Stimulated activated CD4-positive, alpha-beta T cell treated with anti-CD3 and anti-CD28 coated beads, Interleukin-2, amount 100 ng/mL, for 24 hours (primary cell): ENCODE measurements at regions not wholly inside any gene's neighbourhood (a gene's known extent, or its start where the extent isn't known, plus 50 kb on each side); places are given as distances from the start of the nearest gene placed in this dataset.

Experiments used
- DNase-seq, 2 donors: peaks; one replicate each; pipeline ENCODE4 v3.0.0-alpha.2; 2020

DNA sequence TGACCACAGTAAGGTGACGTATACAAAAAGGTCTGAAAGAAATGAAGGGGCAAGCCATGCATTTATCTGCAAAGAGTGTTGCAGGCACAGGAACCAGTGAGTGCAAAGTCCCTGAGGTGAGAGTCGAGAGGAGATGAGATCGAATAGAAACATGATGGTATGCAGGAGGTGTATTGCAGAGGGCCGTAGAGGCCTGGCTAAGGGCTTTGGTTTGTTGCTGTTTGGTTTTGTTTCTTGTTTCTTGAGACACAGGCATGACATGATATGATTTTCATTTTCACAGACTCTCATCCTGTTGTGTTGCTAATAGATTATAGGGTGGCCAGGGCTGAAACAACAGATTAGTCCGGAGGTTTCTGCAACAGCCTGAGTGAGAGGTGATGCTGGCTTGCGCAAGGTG is 80.4 kb downstream of the HSPH1 start:
- DNase-seq = no peak

DNA sequence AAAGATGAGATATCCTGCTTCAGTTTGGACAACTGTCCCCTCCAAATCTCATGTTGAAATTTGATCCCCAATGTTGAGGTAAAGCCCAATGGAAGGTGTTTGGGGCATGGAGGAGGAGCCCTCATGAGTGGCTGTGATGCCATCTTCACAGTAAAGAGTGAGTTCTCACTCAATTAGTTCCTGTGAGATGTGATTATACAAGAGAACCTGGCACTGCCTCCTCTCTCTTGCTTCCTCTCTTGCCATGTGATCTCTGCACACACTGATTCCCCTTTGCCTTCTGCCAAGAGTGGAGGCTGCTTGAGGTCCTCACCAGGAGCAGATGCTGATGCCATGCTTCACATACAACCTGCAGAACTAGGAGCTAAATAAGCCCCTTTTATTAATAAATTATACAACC is 86.9 kb downstream of the HSPH1 start:
- no peak for DNase-seq

DNA sequence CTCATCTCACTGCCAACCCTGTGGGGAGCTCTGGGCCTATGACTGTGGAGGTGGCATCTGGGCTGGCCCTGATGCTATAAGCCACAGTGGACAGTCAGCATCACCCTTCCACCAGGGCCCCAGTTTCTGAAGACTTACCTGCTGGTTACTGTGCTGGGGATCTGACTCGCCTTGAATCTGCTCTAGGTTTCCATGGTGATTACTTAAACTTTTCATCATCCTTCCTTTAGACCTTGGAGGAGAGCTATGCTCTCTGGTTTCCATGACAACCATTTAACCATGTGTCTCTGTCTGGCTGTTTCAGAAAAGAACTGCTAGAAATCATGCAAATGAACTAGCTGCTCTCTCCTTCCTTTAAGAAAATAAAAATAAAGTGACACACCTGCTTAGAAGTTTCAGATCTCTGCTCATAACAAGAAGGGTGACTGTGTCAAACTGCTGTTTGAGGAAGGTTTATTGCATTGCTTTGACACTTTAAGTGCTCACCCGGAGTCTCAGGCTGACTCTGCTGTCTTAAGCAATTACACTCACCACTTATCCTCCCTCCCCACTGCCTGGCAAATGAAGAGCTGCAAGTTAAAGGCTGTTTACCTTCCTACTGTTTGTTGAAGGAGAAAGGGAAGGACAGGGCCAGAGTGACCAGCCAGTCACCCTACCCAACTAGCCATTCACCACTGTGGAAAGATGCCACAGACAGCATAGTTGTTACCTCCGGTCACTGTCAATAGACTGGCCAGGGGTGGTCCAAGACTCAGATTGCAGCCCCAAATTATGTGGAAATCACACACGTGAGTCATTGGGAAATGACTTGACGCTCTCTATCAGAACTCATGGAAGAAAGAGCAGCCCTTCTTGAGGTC is 87.6 kb downstream of the HSPH1 start:
- DNase-seq = peak; percentile 24 to 41

DNA sequence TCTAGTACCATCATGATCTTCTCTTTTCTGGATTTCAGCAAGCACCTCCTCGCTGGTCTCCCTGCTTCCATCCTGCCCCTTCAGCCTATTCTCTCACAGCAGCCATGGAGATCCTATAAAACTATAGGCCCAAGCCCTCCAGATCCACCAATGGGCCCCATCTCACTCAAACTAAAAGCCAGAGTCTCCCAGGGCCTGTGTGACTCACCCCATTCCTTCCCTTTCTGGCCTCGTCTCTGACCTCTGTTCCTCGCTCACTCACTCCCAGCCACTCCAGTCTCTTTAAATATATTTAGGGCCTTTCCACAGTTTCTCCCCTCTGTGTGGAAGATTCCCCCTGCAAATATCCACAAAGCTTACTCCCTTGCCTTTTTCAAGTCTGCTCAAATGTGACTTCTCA is 89.7 kb downstream of the HSPH1 start:
- no peak for DNase-seq

DNA sequence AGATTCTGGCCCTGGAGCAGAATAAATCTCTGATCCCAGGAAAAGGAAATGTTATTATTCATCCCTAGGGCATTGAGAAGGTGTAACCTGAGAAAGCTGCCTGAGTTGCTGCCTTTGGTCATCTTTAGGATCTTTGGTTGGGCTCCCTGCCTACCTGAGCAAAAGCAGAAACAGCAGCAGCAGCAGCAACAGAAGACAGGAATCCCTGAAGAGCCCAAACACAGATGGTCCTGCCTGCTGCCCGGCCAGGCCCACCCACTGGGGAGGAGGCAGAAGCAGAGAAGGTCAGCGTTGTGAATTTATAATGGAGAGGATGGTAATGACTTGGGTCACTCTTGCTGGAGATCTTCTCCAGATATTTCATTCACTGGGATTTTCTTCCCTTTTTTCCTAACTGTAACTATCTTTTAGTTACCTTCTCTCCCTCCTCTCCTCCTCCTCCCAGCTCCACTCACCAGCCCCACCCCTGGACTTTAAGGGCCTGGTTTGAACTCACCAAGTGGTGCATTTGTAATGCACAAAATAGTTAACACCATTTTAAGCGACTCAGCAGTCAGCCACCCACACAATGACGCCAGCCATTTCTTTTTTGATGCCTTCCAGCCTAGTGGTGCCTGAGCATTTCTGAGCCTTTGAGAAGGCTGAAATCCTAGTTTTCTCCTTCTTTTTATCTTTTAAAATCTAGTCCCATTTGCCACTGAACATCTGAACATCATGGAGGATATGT is 91.7 kb downstream of the HSPH1 start:
- no peak for DNase-seq

DNA sequence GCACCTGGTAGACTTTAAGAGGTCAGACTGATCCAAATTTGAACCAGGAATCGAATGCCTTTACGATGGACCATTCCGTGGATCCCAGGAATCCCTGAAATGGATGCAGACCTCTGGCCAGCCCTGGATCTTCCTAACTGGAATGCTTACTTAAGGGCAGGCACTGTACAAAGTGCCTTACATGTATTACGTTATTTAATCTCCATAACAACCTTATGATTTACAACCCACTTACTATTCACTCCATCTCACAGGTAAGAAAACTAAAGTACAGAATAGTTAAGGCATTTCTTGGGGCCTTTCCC is 93.6 kb downstream of the HSPH1 start:
- DNase-seq = no peak

DNA sequence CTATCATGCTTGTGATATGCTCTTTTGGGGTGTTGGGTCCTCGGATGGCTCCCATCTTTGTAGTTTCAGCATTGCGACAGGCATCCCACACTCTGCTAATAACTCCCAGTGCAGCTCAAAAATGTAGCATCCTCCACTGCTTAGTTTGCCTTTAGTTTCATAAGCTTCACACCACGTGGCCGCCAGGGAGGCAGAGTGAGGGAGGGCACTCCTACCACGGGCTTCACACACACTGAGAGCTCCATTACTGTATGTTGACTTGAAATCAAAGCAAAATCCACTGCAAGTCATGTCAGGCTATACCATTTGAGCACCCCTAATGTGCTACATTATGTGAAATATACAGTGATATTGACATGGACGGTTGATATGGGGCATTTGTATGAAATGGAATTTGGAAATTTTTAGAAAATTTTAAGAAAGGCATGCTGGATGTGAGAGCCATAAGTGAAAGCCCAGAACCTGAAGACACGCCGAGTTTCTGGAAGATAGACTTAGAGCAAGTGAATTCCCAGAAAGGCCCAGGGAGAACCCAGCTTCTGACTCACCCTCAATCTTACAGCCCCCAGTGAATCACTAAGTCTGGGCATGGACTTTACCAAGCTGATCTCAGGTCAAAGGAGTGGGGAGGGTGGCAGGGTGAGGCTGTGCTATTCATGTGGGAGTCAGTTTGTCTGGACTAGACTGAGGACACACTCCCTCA is 94.1 kb downstream of the HSPH1 start:
- DNase-seq = no peak

DNA sequence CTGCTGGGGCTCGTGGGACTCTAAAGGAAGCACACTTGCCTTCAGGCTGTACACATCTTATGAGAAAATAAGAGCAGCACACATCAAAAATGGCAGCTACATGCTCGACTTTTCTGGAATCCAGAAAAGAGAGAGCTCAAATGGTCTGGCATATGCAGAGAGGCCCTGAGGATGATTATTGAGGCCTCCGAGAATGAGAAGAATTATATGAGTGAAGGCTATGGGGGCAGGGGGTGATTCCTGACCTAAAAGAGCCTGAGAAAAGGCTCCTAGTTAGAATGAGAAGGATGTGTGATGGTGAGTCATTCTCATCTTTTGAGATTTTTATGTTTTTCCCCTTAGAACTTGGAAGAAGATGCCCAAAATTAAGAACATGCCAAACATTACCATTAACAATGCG is 97.1 kb downstream of the HSPH1 start:
- DNase-seq = no peak

DNA sequence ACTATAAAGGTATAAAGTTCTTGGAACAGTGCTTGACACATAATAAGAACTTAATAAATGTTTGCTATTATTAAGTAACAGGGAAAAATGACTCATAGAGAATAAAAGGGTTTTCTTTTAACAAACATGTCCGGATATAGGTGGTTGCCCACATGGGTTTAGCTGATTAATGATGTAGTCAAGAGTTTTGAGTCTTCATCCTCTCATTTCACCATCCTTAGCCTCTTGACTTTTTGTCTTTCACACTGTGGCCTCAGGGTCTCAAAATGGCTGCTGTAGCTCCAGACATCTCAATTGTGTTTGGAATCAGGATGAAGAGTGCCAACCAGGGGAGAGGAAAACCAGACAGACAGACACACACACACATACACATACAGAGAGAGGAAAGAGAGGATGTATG is 97.9 kb downstream of the HSPH1 start:
- no peak for DNase-seq

DNA sequence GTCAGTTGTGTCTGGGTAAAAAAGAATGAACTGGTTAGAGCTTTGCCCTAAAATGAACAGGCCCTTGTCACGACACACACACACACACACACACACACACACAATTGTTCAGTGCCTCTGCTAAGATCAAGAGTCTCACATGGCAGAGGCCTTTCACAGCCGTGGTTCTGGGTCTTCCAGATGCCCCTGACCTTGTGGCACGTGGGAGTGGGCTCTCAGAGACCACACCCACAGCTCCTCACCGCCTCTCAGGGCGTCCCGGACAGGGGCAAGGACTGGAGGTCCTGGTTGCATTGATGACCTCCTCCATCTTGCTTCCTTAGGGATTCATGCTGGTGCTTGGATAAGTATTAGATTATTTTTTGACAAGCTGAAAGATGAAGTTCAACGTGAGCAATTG is 101.0 kb downstream of the HSPH1 start:
- no peak for DNase-seq

DNA sequence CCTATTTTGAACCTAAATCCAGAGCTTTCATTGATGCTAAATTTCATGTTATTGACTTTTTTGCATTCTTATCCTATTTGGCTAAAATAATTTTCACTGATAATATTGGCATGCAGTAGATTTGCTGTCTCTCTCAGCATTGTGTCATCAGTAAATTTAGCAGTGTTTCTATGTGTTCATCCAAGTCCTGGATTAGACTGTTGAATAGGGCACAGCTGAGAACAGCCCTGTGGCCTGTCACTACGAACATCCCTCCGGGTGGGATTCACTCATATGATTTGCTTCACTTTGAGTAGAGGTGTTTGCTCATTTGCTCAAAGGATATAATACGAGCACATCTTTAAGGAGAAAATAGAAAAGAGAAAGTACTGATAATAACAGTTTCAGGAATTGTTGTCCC is 101.5 kb downstream of the HSPH1 start:
- DNase-seq = no peak

DNA sequence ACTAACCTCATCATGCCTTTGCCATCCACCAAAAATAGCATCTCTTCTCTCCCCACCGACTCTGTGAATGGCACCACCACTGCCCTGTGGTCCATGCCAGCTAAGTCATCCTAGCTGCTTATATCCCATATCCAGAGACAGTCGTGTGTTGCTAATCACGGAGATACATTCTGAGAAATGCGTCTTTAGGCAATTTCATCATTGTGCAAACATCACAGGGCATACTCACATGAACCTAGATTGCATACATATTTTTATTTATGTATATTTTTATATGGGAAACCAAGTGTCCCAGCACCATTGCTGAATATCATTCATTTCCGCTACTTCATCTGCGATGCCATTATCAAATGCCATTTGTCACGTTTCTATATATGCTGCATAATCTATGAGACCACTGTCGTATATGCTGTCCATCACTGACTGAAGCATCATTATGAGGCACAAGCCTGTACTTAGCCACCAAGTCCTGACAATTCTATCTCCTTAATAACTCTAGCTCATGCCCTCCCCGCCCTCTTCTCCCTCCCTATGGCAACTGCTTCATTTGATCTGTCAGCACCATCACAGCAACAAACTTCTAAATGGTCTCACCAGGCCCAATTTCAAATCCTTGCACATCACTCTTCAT is 104.2 kb downstream of the HSPH1 start:
- no peak for DNase-seq

DNA sequence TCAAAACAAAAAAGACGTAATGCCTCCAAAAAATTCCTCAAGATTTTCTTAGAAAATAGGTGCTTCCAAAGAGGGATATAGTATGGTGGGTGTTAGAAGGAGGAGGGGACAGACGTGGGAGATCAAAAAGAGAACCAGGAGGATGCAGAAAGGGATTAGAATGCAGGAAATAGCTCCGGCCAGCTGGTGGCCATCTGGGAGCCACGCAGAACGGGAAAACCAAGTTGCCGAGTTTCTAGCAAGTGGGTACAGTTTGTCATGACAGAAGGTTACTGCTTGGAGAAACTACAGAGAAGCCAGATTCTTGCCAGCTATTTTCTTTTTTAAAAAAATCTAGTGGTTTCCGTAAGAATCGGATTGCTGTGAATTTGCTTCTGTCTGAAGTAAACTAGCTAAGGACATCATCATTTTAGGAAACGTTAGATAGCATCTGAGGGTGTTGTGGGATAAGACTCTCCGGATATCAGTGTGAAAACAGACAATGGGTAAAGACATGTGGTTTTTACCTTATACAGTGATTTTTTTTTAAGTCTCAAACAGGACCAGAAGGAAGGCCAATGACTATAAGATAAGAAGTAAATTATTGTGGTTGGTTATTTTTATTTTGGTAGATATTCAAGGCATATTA is 104.9 kb downstream of the HSPH1 start:
- DNase-seq = no peak

DNA sequence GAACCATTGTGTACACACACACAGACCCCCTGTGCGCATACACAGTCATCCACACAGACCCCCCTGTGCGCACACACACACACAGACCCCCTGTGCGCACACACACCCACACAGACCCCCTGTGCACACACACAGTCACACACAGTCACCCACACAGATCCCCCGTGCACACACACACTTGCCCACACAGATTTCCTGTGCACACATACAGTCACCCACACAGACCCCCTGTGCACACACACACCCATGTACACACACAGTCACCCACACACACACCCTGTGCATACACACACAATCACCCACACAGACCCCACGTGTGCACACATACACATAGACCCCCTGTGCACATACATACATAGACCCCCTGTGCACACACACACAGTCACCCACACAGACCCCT is 106.1 kb downstream of the HSPH1 start:
- DNase-seq = no peak

DNA sequence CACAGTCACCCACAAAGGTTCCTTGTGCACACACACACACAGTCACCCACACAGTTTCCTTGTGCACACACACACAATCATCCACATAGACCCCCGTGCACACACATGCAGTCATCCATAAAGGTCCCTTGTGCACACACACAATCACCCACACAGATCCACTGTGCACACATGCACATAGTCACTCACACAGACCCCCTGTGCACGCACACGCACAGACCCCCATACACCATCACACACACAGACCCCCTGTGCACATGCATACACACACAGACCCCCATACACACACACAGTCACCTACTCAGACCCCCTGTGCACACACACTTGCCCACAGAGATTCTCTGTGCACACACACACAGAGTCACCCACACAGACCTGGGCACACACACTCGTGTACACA is 107.1 kb downstream of the HSPH1 start:
- no peak for DNase-seq

DNA sequence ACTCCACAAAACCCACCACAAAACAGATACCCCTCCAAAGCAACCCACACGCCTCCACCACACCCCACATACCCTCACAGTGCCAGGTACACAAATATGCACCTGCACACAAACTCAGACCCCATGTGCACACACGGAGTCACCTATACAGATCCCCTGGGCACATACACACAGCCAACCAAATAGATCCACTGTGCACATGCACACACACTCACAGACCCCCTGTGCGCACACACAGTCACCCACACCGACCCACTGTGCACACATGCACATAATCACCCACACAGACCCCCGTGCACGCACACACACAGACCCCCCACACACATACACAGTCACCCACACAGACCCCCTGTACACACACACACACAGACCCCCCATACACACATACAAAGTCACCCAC is 107.8 kb downstream of the HSPH1 start:
- DNase-seq = no peak

DNA sequence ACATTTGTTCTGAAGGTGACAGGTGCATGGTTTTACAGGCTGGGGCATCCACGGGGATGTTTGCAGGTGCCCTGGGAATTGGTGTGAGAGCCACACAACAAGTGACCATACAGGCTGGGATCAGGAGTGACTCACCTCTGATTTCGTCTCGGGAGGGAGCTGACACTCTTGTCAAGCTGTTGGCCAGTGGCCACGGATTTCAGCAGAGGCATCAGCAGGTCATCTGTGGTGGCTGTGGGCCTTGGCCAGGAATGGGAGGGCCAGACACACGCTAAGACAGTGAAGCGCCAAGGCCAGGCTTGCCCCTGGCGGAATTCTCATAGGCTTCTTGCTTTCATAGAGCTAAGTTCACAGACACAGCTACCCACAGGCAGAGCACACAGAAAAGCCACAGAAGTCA is 108.6 kb downstream of the HSPH1 start:
- DNase-seq = no peak

DNA sequence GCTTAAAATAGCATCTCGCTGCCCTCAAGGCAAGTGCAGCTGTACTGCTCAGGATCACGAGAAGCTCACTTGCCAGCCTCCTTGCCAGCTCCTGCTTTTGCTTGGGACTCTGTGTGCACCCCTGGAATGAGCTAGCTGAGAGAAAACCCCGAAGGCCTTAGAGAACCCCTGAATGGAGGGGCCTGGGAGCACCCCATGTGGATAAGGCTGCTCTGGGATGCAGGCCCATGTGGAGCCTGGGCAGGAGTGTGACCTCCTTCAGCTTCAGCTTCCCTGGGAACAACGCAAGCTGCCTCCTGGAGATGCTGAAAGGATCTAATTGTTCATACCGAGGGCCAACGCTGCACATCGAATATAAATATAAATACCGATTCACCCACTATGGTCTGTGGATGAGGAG is 109.2 kb downstream of the HSPH1 start:
- DNase-seq = no peak

DNA sequence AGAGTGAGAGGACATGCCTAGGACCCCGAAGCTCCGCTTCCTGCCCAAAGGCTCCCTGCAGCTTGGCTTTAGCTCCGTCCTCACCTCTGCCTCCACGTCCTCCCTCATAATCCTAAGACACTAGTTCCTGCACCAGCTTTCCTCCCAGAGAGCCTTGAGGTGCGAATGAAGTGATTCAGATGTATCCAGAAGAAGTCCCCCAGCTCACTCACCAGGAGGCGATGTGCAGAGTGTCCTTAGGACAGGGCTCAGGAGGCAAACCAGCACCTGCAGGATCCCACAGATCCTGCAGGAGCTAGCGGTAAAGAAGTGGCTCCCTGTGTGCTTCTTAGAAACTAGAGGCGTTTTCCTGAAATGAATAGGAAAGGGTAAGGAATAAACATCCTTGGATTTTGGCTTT is 109.7 kb downstream of the HSPH1 start:
- DNase-seq = no peak

DNA sequence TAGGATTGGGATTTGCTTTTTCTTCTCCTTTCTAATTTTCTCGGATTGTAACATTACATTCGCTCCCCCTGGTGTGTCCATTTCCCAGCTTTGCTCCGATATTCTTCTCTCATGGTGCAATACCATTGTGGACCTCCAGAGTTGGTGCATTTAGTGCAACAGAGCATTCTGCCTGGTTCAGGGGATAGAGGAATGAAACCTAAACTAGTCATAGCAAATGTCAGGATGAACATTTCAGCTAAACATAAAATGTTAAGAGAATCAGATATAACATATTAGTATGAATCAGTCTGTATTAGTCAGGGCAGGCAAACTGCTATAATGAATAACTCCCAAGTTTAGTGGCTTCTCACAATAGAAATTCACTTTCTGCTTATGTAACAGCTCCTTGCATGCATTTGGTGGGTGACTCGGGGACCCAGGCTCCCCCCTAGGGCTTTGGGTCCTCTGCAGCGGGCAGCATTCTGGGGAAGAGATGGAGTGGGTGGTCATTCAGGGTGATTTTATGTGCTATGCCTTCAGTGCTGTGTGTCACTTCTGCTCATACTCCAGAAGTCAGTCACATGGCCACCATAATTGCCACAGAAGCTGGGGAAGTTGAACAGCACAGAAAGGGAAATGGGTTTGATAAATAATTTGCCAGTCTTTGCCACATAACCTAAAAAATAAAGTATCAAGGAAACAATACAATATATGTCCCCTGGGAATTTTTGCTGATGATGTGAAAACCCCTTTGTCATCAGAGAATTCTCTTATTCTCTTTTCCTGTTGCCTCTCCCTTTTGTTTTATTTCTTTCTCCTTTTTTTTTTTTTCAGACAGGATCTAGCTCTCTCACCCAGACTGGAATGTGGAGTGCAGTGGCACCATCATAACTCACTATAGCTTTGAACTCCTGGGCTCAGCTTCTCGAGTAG is 111.0 kb downstream of the HSPH1 start:
- DNase-seq = no peak

DNA sequence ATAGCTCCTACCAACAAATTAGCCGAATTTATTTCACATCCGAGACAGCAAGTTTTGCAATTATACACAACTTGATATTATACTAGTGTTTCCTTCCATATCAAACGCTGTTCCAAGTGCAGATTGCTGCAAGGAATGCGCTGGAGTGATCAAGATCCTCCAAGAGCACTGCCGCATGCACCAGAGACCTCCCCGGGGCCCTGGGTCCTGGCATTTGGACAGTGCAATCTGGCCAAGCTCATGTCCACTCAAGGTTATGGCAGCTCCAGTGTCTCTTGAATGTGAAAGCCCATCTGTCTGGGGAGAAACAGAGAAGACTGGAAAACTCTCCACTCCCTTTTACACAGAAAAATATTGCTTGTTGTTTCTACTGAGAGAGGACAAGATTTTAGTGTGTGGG is 111.9 kb downstream of the HSPH1 start:
- DNase-seq = no peak

DNA sequence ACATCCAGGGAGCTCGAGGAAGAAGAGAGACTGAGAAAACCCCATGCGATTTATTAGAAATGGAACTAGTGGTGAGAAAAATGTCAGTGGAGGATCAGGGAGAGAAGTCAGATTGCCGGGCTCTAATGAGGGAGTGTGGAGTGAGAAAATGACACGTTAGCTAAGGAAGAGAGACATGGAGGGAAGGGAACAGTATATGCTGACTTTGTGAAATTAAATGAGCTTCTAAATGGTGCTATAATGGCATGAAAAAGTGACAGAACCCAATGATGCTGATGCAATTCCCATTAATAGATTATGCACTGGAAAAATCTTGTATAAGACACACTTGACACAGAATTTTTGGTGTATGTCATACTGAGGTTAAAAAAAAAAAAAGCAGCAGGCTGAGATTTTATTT is 112.6 kb downstream of the HSPH1 start:
- no peak for DNase-seq
